KMS-11 (cell line): ENCODE measurements at regions not wholly inside any gene's neighbourhood (a gene's known extent, or its start where the extent isn't known, plus 50 kb on each side); places are given as distances from the start of the nearest gene placed in this dataset.

ENCODE experiments used
- H2AFZ ChIP-seq: fragments of 200-600 bp; sonication (generic); 2 replicates; pipeline ENCODE4 v1.6.1; 2016; ENCODE audit warnings: antibody characterized with exemption, mixed run types, low read depth
- H3K27ac ChIP-seq: fragments of 200-600 bp; sonication (generic); 2 replicates; pipeline ENCODE4 v1.6.1; 2016; ENCODE audit warnings: mild to moderate bottlenecking, mixed run types
- H3K27me3 ChIP-seq: fragments of 200-600 bp; sonication (generic); 2 replicates; pipeline ENCODE4 v1.6.1; 2017; ENCODE audit warnings: mild to moderate bottlenecking, low read depth, mixed run types, moderate library complexity; ENCODE audit not compliant: insufficient read depth
- H3K36me3 ChIP-seq: fragments of 200-600 bp; sonication (generic); 2 replicates; pipeline ENCODE4 v1.6.1; 2017; ENCODE audit warnings: mild to moderate bottlenecking, mixed run types; ENCODE audit not compliant: insufficient read depth
- H3K4me1 ChIP-seq: fragments of 200-600 bp; sonication (generic); 2 replicates; pipeline ENCODE4 v1.6.1; 2016; ENCODE audit warnings: mild to moderate bottlenecking, low read depth, mixed run types; ENCODE audit not compliant: poor library complexity, severe bottlenecking
- H3K4me2 ChIP-seq: fragments of 200-600 bp; sonication (generic); 2 replicates; pipeline ENCODE4 v1.7.0; 2016; ENCODE audit warnings: mild to moderate bottlenecking, mixed run types
- H3K4me3 ChIP-seq: fragments of 200-600 bp; sonication (generic); IDR thresholded peaks from 2 replicates; pipeline ENCODE4 v1.6.1; 2017; ENCODE audit warnings: low read depth, low read length, mixed read lengths; ENCODE audit not compliant: insufficient read depth
- H3K79me2 ChIP-seq: fragments of 200-600 bp; sonication (generic); 2 replicates; pipeline ENCODE4 v1.6.1; 2016; ENCODE audit warnings: low read depth, mixed run types; ENCODE audit not compliant: insufficient read depth
- H3K9ac ChIP-seq: fragments of 200-600 bp; sonication (generic); 2 replicates; pipeline ENCODE4 v1.6.1; 2016; ENCODE audit warnings: mild to moderate bottlenecking, mixed run types
- H4K20me1 ChIP-seq: fragments of 200-600 bp; sonication (generic); 2 replicates; pipeline ENCODE4 v1.6.1; 2016; ENCODE audit warnings: mild to moderate bottlenecking, mixed run types; ENCODE audit not compliant: insufficient read depth
- TF ChIP-seq, protein P1 (sequence below): fragments of 200-600 bp; sonication (generic); conservative IDR thresholded peaks from 2 replicates; pipeline ENCODE4 v1.6.1; 2017; ENCODE audit warnings: low read depth, mild to moderate bottlenecking, antibody characterized with exemption, low read length, moderate library complexity, mixed read lengths

DNA sequence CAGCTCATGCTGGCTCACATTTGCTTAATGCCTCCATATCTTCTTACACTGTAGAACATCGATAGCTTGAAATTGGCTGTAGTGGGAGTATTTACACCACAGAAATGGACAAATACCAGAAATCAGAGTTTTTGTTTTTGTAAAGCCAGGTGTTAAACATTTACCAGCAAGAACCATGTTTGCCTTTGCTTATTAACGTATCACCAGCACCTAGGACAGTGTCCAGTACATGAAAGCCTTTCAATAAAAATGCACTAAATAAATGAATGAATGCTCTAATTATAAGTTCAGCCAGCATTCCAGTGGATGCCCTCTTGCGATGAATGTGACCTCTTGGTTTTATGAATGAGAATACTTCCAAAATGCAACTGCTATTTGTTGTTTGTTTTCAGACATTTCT lies 140.4 kb upstream of the VLDLR start:
- Histone ChIP-seq H3K9ac (no peak overlapping the region), H3K27me3 (no peaks in the 10 kb centered on the region), H3K27ac (no peak overlapping the region), H3K4me2 (no peak overlapping the region), H4K20me1 (no peaks in the 10 kb centered on the region), H3K36me3 (no peaks in the 10 kb centered on the region), H2AFZ (no peak overlapping the region), H3K4me1 (no peaks in the 10 kb centered on the region), H3K79me2 (no peaks in the 10 kb centered on the region), H3K4me3 (no peak overlapping the region)
- TF ChIP-seq, protein P1, sequence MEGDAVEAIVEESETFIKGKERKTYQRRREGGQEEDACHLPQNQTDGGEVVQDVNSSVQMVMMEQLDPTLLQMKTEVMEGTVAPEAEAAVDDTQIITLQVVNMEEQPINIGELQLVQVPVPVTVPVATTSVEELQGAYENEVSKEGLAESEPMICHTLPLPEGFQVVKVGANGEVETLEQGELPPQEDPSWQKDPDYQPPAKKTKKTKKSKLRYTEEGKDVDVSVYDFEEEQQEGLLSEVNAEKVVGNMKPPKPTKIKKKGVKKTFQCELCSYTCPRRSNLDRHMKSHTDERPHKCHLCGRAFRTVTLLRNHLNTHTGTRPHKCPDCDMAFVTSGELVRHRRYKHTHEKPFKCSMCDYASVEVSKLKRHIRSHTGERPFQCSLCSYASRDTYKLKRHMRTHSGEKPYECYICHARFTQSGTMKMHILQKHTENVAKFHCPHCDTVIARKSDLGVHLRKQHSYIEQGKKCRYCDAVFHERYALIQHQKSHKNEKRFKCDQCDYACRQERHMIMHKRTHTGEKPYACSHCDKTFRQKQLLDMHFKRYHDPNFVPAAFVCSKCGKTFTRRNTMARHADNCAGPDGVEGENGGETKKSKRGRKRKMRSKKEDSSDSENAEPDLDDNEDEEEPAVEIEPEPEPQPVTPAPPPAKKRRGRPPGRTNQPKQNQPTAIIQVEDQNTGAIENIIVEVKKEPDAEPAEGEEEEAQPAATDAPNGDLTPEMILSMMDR: no peak

DNA sequence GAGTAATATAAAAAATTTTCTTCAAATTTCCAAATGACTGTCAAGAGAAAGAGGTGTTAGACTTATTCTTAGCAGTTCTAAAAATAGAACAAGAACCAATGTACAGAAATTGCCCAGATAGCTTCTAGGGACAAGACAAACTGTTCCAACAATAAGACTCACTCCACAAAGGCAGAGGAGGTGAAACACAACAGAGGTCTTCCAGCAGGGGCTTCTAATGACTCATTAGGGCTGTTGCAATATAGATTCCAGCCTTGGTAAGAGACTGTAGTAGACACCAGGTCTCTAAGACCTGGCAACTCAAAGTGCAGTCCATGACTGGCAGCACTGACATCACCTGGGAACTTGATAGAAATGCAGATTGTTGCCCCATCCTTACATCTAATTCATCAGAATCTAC lies 134.6 kb upstream of the VLDLR start:
- Histone ChIP-seq H2AFZ (no peak overlapping the region), H3K27ac (no peak overlapping the region), H3K9ac (no peak overlapping the region), H3K27me3 (no peaks in the 10 kb centered on the region), H3K4me2 (no peak overlapping the region), H3K4me1 (no peaks in the 10 kb centered on the region), H4K20me1 (no peaks in the 10 kb centered on the region), H3K79me2 (no peaks in the 10 kb centered on the region), H3K36me3 (no peaks in the 10 kb centered on the region), H3K4me3 (no peak overlapping the region)
- TF ChIP-seq, protein P1: no peak

DNA sequence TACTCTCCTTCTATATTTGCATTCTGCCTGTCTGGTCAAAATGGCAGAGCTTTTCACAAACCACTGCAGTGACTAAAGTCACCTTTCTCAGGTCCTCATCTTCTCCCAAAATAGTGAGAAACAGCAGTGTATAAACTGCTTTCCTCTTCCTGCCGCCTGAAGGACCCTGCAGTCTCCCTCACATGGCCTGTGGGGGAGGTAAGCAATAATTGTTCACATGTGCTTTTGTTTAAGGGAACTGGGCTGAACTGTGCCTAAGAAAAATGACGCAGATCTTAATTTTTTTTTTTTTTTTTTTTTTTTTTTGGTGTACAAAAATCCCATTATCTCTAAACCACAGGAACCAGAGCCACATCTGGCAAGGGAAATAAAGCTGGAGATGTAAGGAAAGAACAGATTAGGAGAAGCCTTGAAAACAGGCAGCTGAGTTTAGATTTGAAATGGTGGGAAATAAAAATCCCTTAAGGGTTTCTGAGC lies 131.7 kb upstream of the VLDLR start:
- H3K9ac ChIP-seq: no peak overlapping the region
- TF ChIP-seq, protein P1: no peak
- H3K27ac ChIP-seq: no peak overlapping the region
- no peaks in the 10 kb centered on the region for H4K20me1 ChIP-seq
- H3K4me3 ChIP-seq: no peak overlapping the region
- H3K79me2 ChIP-seq: no peaks in the 10 kb centered on the region
- H3K4me1 ChIP-seq: no peaks in the 10 kb centered on the region
- no peak overlapping the region for H3K4me2 ChIP-seq
- no peak overlapping the region for H2AFZ ChIP-seq
- no peaks in the 10 kb centered on the region for H3K27me3 ChIP-seq
- no peaks in the 10 kb centered on the region for H3K36me3 ChIP-seq

DNA sequence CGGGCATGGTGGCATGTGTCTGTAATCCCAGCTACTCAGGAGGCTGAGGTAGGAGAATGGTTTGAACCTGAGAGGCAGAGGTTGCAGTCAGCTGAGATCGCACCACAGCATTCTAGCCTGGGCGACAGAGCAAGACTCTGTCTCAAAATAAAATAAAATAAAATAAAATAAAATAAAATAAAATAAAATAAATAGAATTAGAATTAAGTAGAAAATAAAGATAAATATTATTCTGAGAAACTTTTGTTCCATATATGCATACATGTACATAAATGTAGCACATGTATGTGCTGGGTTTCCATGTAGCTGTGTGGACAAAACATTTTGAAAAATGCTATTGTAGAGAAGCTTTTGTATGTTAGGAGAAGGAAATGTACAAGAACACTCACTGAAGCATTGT lies 129.4 kb upstream of the VLDLR start:
- no peaks in the 10 kb centered on the region for H3K36me3 ChIP-seq
- H3K4me1 ChIP-seq: no peaks in the 10 kb centered on the region
- no peak overlapping the region for H3K4me2 ChIP-seq
- H3K27me3 ChIP-seq: no peaks in the 10 kb centered on the region
- H3K79me2 ChIP-seq: no peaks in the 10 kb centered on the region
- no peaks in the 10 kb centered on the region for H4K20me1 ChIP-seq
- H3K4me3 ChIP-seq: no peak overlapping the region
- no peak overlapping the region for H2AFZ ChIP-seq
- H3K9ac ChIP-seq: no peak overlapping the region
- H3K27ac ChIP-seq: no peak overlapping the region
- TF ChIP-seq, protein P1: no peak

DNA sequence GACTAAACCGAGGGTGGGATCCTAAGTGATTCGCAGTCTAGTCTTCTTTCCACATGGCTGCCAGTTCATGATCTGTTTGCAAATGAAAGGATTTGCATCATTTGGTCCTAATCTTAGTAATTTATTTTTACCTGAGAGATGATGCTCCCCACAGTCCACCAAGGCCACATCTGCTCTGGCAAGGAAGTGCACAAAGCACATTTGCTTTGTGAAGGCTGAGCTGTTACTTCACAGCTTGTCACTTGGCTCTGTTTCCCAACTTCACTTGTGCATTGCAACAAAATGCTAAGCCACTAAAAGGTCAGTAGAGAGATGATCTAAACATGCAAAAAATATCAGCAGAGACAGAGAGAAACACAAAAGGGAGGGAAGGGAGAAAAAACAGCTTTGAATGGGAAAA lies 128.5 kb upstream of the VLDLR start:
- H3K36me3 ChIP-seq: no peaks in the 10 kb centered on the region
- H3K27ac ChIP-seq: no peak overlapping the region
- no peaks in the 10 kb centered on the region for H3K79me2 ChIP-seq
- no peak overlapping the region for H3K9ac ChIP-seq
- no peaks in the 10 kb centered on the region for H3K4me1 ChIP-seq
- H4K20me1 ChIP-seq: no peaks in the 10 kb centered on the region
- no peak overlapping the region for H3K4me2 ChIP-seq
- H3K27me3 ChIP-seq: no peaks in the 10 kb centered on the region
- no peak overlapping the region for H2AFZ ChIP-seq
- no peak overlapping the region for H3K4me3 ChIP-seq
- TF ChIP-seq, protein P1: no peak
